ENCODE measurements at regions not wholly inside any gene's neighbourhood (a gene's known extent, or its start where the extent isn't known, plus 50 kb on each side); places are given as distances from the start of the nearest gene placed in this dataset.

DNA sequence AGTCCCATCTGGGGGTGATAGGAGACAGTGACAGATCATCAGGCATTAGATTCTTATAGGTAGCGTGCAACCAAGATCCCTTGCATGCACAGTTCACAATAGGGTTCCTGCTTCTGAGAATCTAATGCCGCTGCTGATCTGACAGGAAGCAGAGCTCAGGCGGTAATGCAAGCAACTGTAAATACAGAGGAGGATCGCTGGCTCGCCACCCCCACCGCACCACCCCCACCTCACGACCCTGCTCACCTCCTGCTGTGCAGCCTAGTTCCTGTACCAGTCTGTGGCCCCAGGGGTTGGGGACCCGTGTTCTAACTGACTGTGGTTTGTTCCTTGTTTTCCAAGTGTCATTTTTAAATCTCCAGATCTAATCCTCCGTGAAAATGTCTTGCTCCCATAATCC, 89.0 kb upstream of the MAPK10 start:
- ChIA-PET CTCF (no interaction called here), POLR2A (no interaction called here)
- H3K36me3 ChIP-seq (ENCODE audit: control insufficient read depth in 2 of 2, extremely low read depth in 1 of 2, insufficient read depth in 2 of 2, low read length in 2 of 2): no peaks in the 10 kb centered on the region
- no peaks in the 10 kb centered on the region for H3K79me2 ChIP-seq (ENCODE audit: control insufficient read depth, insufficient read depth, low read length)
- no peak for FAIRE-seq
- no peak for DNase-seq (ENCODE audit: low read depth, low spot score)
- peaks cover 0 to 4% of the 10 kb centered on the region in 2 experiments for H3K27me3 ChIP-seq (ENCODE audit: control insufficient read depth in 2 of 2, insufficient read depth in 2 of 2, low read length in 2 of 2)
- no peak overlapping the region for H3K27ac ChIP-seq (ENCODE audit: insufficient read depth, low read depth, low read length)
- no peak overlapping the region for H2AFZ ChIP-seq (ENCODE audit: low read depth, low read length)
- no peak for TF ChIP-seq POLR2A (IDR thresholded peaks at IDR 0.05; ENCODE audit: low read depth, low read length)
- TF ChIP-seq EZH2 (IDR thresholded peaks at IDR 0.05; ENCODE audit: borderline replicate concordance, low read depth, low read length, severe bottlenecking): no peak
- TF ChIP-seq, protein P1, sequence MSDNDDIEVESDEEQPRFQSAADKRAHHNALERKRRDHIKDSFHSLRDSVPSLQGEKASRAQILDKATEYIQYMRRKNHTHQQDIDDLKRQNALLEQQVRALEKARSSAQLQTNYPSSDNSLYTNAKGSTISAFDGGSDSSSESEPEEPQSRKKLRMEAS (IDR thresholded peaks at IDR 0.05; ENCODE audit: insufficient read depth, insufficient read length): no peak
- no peak for TF ChIP-seq POLR2AphosphoS5 (IDR thresholded peaks at IDR 0.05; ENCODE audit: insufficient read depth, low read depth, low read length)
- no peak for TF ChIP-seq FOS (IDR thresholded peaks at IDR 0.05; ENCODE audit: borderline replicate concordance, insufficient read depth, low read length)
- TF ChIP-seq, protein P2, sequence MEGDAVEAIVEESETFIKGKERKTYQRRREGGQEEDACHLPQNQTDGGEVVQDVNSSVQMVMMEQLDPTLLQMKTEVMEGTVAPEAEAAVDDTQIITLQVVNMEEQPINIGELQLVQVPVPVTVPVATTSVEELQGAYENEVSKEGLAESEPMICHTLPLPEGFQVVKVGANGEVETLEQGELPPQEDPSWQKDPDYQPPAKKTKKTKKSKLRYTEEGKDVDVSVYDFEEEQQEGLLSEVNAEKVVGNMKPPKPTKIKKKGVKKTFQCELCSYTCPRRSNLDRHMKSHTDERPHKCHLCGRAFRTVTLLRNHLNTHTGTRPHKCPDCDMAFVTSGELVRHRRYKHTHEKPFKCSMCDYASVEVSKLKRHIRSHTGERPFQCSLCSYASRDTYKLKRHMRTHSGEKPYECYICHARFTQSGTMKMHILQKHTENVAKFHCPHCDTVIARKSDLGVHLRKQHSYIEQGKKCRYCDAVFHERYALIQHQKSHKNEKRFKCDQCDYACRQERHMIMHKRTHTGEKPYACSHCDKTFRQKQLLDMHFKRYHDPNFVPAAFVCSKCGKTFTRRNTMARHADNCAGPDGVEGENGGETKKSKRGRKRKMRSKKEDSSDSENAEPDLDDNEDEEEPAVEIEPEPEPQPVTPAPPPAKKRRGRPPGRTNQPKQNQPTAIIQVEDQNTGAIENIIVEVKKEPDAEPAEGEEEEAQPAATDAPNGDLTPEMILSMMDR (IDR thresholded peaks at IDR 0.05; ENCODE audit: extremely low read depth in 1 of 2, insufficient read depth in 1 of 2, low read depth in 1 of 2, low read length in 2 of 2): no peak
- TF ChIP-seq JUN (IDR thresholded peaks at IDR 0.05; ENCODE audit: borderline replicate concordance, insufficient read depth, insufficient read length, low read depth): no peak
- TF ChIP-seq MYC (IDR thresholded peaks at IDR 0.05; ENCODE audit: low read depth, low read length): no peak
- TF ChIP-seq GATA2 (IDR thresholded peaks at IDR 0.05; ENCODE audit: insufficient read depth, insufficient read length, low read depth, low read length): no peak
- no TSS peak for BruUV-seq (replicated peaks)
- no peaks in the 10 kb centered on the region for H3K9me3 ChIP-seq (replicated peaks; ENCODE audit: control insufficient read depth, insufficient read depth, low read length)
- intact Hi-C loops (cut with micrococcal nuclease) (no loop called here), dilution Hi-C loops (cut with MboI; ENCODE audit: extremely low pct_ligation_motif_present, low sequenced_read_pairs) (no loop called here)
- no peaks in the 10 kb centered on the region for H3K4me1 ChIP-seq (ENCODE audit: control insufficient read depth, extremely low read depth, insufficient read depth, low read length)
- H3K4me2 ChIP-seq (ENCODE audit: insufficient read depth, low read length): no peak overlapping the region
- no peaks in the 10 kb centered on the region for H3K9me1 ChIP-seq (replicated peaks; ENCODE audit: control insufficient read depth, extremely low read depth, insufficient read depth, low read length)
- no peak overlapping the region for H3K9ac ChIP-seq (replicated peaks; ENCODE audit: extremely low read depth, insufficient read depth, low read length)
- no peaks in the 10 kb centered on the region for H4K20me1 ChIP-seq (replicated peaks; ENCODE audit: control insufficient read depth, extremely low read depth, insufficient read depth, low read length)
- no peak overlapping the region for H3K4me3 ChIP-seq (replicated peaks in 1 of 3; ENCODE audit: insufficient read depth in 1 of 3, low read depth in 1 of 3, low read length in 3 of 3)
